ENCODE measurements at regions not wholly inside any gene's neighbourhood (a gene's known extent, or its start where the extent isn't known, plus 50 kb on each side); places are given as distances from the start of the nearest gene placed in this dataset.

DNA sequence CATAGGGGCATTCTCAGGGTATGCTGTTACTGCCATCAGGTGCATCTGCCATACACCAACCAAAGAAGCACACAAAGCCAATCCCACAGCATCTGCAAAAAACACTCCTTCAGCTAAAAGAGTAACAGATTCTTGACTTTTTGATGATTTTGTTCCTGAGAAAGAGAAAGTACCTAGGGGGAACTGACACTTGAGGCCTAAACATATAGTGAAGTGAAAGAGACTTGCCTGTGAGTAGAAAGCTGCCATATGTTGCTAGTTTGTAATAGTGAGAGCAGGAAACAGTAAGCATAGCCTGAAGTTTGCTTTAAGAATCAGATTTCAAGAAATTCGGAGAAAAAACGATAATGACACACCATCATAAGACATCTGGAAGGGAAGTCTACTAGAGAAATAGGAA, 97.9 kb upstream of the CTSC start:
- TF ChIP-seq POLR2AphosphoS5 (IDR thresholded peaks at IDR 0.05), result no peak
- TF ChIP-seq, protein P1, sequence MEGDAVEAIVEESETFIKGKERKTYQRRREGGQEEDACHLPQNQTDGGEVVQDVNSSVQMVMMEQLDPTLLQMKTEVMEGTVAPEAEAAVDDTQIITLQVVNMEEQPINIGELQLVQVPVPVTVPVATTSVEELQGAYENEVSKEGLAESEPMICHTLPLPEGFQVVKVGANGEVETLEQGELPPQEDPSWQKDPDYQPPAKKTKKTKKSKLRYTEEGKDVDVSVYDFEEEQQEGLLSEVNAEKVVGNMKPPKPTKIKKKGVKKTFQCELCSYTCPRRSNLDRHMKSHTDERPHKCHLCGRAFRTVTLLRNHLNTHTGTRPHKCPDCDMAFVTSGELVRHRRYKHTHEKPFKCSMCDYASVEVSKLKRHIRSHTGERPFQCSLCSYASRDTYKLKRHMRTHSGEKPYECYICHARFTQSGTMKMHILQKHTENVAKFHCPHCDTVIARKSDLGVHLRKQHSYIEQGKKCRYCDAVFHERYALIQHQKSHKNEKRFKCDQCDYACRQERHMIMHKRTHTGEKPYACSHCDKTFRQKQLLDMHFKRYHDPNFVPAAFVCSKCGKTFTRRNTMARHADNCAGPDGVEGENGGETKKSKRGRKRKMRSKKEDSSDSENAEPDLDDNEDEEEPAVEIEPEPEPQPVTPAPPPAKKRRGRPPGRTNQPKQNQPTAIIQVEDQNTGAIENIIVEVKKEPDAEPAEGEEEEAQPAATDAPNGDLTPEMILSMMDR (IDR thresholded peaks at IDR 0.05), result no peak
